CD4-positive, alpha-beta T cell (primary cell): ENCODE measurements at regions not wholly inside any gene's neighbourhood (a gene's known extent, or its start where the extent isn't known, plus 50 kb on each side); places are given as distances from the start of the nearest gene placed in this dataset.

ENCODE experiments used
- ATAC-seq: fragments of 200-7000 bp; cut with Tn5 transposase; one replicate; pipeline ENCODE4 v1.10.0; 2022; ENCODE audit warnings: mild to moderate bottlenecking; ENCODE audit not compliant: poor library complexity
- CTCF ChIA-PET: fragments of 350-600 bp; sonication (Branson Sonifier 250); formaldehyde crosslinking; loops from one replicate; lab custom pipeline; 2021; ENCODE audit warnings: antibody characterized with exemption, inconsistent platforms; lab: Charles Lee
- POLR2A ChIA-PET: fragments of 350-600 bp; sonication (Branson Sonifier 250); formaldehyde crosslinking; loops from one replicate; lab custom pipeline; 2021; ENCODE audit warnings: antibody characterized with exemption, inconsistent platforms; lab: Charles Lee
- DNase-seq, 14 experiments: peaks; one replicate each; pipeline ENCODE4 v3.0.0-alpha.2; 2013 to 2020; ENCODE audit warnings: mixed read lengths in 2 of 14
- H3K27ac ChIP-seq, 2 donors: one replicate each; pipeline versions ENCODE4 v1.5.1 to v1.7.0; 2013; ENCODE audit warnings: low read length in 2 of 2, low read depth in 1 of 2, mild to moderate bottlenecking in 1 of 2
- H3K27me3 ChIP-seq, 2 experiments: 1 replicate in 1 of 2; 2 replicates in 1 of 2; pipeline versions ENCODE4 v1.6.1 to v1.7.0; 2013; ENCODE audit warnings: low read length in 2 of 2, control low read depth in 1 of 2, mild to moderate bottlenecking in 1 of 2, moderate library complexity in 1 of 2; ENCODE audit not compliant: insufficient read depth in 2 of 2, control insufficient read depth in 1 of 2
- H3K36me3 ChIP-seq: one replicate; pipeline ENCODE4 v1.6.1; 2013; ENCODE audit warnings: low read length, control low read depth; ENCODE audit not compliant: insufficient read depth
- H3K4me1 ChIP-seq: one replicate; pipeline ENCODE4 v1.6.1; 2013; ENCODE audit warnings: low read length, control low read depth; ENCODE audit not compliant: insufficient read depth
- H3K4me3 ChIP-seq: one replicate; pipeline ENCODE4 v1.5.1; 2013; ENCODE audit warnings: mild to moderate bottlenecking, low read length, moderate library complexity
- H3K9me3 ChIP-seq, 2 experiments: 1 replicate in 1 of 2; 2 replicates in 1 of 2; pipeline versions ENCODE4 v1.6.1 to v1.7.0; 2013; ENCODE audit warnings: low read length in 2 of 2, mild to moderate bottlenecking in 2 of 2, control low read depth in 1 of 2, moderate library complexity in 1 of 2; ENCODE audit not compliant: control insufficient read depth in 1 of 2, insufficient read depth in 1 of 2
- H3K27ac Mint-ChIP-seq: one replicate; pipeline ENCODE4 v1.8.0; 2020; ENCODE audit warnings: mixed read lengths
- H3K27me3 Mint-ChIP-seq: one replicate; pipeline ENCODE4 v1.8.0; 2021; ENCODE audit warnings: mixed read lengths
- H3K36me3 Mint-ChIP-seq: one replicate; pipeline ENCODE4 v1.8.0; 2021; ENCODE audit warnings: low read depth, mixed read lengths
- H3K4me1 Mint-ChIP-seq: one replicate; pipeline ENCODE4 v1.8.0; 2021; ENCODE audit warnings: low read depth, mixed read lengths
- H3K4me3 Mint-ChIP-seq: one replicate; pipeline ENCODE4 v1.8.0; 2020; ENCODE audit warnings: mild to moderate bottlenecking, mixed read lengths
- H3K9me3 Mint-ChIP-seq: one replicate; pipeline ENCODE4 v1.8.0; 2020; ENCODE audit warnings: mixed read lengths
- intact Hi-C, 2 experiments: fragments of 100-400 bp; cut with DNase I in 1 of 2; cut with micrococcal nuclease in 1 of 2; formaldehyde crosslinking; loops; one replicate each; pipeline versions ENCODE4 v1.15.1 to v1.9.0; 2023 to 2025; cut with DNase I, micrococcal nuclease
- TF ChIP-seq, protein P1 (sequence below): fragments of 200-600 bp; IDR thresholded peaks from one replicate; pipeline ENCODE4 v1.8.0; 2022; ENCODE audit warnings: antibody characterized with exemption, mild to moderate bottlenecking

DNA sequence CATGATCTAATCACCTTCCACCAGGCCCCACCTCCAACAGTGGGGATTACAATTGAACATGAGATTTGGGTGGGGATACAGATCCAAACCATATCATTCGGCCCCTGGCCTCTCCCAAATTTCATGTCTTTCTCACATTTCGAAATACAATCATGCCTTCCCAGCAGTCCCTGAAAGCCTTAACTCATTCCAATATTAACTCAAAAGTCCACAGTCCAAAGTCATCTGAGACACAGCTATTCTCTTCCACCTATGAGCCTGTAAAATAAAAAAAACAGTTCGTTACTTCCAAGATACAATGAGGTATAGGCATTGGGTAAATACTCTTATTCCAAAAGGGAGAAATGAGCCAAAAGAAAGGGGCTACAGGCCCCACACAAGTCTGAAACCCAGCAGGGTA, 222.6 kb downstream of the SOD2 start:
- peaks cover 19% of the 10 kb centered on the region for H3K27me3 Mint-ChIP-seq
- no peak overlapping the region for H3K4me3 Mint-ChIP-seq
- H3K4me1 Mint-ChIP-seq: peaks cover 8% of the 10 kb centered on the region
- Histone ChIP-seq H3K27me3 (peaks cover 0 to 4% of the 10 kb centered on the region in 2 experiments), H3K27ac (no peak overlapping the region), H3K9me3 (peaks cover 0 to 4% of the 10 kb centered on the region in 2 experiments), H3K36me3 (no peaks in the 10 kb centered on the region), H3K4me3 (no peak overlapping the region), H3K4me1 (no peaks in the 10 kb centered on the region)
- DNase-seq (no peak), ATAC-seq (no peak)
- TF ChIP-seq, protein P1, sequence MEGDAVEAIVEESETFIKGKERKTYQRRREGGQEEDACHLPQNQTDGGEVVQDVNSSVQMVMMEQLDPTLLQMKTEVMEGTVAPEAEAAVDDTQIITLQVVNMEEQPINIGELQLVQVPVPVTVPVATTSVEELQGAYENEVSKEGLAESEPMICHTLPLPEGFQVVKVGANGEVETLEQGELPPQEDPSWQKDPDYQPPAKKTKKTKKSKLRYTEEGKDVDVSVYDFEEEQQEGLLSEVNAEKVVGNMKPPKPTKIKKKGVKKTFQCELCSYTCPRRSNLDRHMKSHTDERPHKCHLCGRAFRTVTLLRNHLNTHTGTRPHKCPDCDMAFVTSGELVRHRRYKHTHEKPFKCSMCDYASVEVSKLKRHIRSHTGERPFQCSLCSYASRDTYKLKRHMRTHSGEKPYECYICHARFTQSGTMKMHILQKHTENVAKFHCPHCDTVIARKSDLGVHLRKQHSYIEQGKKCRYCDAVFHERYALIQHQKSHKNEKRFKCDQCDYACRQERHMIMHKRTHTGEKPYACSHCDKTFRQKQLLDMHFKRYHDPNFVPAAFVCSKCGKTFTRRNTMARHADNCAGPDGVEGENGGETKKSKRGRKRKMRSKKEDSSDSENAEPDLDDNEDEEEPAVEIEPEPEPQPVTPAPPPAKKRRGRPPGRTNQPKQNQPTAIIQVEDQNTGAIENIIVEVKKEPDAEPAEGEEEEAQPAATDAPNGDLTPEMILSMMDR: no peak
- H3K36me3 Mint-ChIP-seq: no peaks in the 10 kb centered on the region
- H3K27ac Mint-ChIP-seq: no peak overlapping the region
- intact Hi-C loops: no loop called here
- no peaks in the 10 kb centered on the region for H3K9me3 Mint-ChIP-seq
- POLR2A ChIA-PET: no interaction called here
- CTCF ChIA-PET: no interaction called here

DNA sequence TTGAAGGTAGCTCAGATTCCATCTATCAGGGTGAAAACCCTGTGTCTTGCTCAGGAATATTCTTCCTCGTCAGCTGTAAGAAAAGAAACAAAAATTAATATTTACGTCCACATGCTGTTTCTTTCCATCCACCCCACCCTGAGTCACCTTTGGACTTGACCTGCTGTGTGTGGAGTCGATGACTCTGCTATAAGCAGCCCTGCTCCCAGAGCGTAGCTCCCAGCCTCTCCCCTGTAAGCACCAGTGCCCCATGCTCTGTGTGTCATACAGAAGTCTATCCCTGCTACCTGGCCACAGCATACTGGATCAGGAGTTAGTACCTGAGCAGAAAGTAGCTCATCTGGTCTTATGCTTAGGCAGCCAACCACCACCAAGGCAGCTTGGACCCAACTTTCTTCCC, 223.6 kb downstream of the SOD2 start:
- Mint-ChIP-seq H3K27me3 (peaks cover 23% of the 10 kb centered on the region), H3K36me3 (no peaks in the 10 kb centered on the region), H3K27ac (no peak overlapping the region), H3K9me3 (no peaks in the 10 kb centered on the region), H3K4me3 (no peak overlapping the region), H3K4me1 (peaks cover 8% of the 10 kb centered on the region)
- H3K4me3 ChIP-seq: no peak overlapping the region
- POLR2A ChIA-PET: no interaction called here
- CTCF ChIA-PET: no interaction called here
- TF ChIP-seq, protein P1: no peak
- H3K27ac ChIP-seq: no peak overlapping the region
- ATAC-seq: no peak
- intact Hi-C loops: no loop called here
- peaks cover 0 to 4% of the 10 kb centered on the region in 2 experiments for H3K9me3 ChIP-seq
- no peaks in the 10 kb centered on the region for H3K4me1 ChIP-seq
- peaks cover 0 to 4% of the 10 kb centered on the region in 2 experiments for H3K27me3 ChIP-seq
- H3K36me3 ChIP-seq: no peaks in the 10 kb centered on the region
- no peak for DNase-seq

DNA sequence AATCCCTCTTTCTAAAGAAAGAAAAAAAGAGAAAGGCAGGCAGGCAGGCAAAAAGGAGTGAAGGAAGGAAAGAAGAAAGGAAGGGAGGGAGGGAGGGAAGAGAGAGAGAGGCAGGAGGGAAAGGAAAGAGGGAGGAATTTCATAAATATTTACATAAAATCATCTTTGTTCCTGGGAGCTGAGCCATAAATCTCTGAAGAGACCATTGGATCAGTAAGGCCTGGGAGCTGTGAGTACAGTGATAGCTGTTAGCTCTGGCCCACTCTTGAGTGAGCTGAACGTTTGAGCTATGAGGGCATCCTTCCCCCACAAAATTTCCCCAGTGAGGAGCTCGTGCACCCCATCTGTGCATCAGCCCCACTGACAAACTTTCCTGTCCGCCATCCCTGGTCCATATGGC, 224.0 kb downstream of the SOD2 start:
- Mint-ChIP-seq H3K4me1 (peaks cover 8% of the 10 kb centered on the region), H3K4me3 (no peak overlapping the region), H3K36me3 (no peaks in the 10 kb centered on the region), H3K9me3 (no peaks in the 10 kb centered on the region), H3K27ac (no peak overlapping the region), H3K27me3 (peaks cover 23% of the 10 kb centered on the region)
- Histone ChIP-seq H3K4me1 (no peaks in the 10 kb centered on the region), H3K9me3 (peaks cover 0 to 4% of the 10 kb centered on the region in 2 experiments), H3K27me3 (peaks cover 0 to 4% of the 10 kb centered on the region in 2 experiments), H3K4me3 (no peak overlapping the region), H3K36me3 (no peaks in the 10 kb centered on the region), H3K27ac (no peak overlapping the region)
- ChIA-PET POLR2A (no interaction called here), CTCF (no interaction called here)
- DNase-seq (no peak), ATAC-seq (no peak)
- intact Hi-C loops: no loop called here
- TF ChIP-seq, protein P1: no peak
